Right lobe of liver (tissue), 4 donors: ENCODE measurements at regions not wholly inside any gene's neighbourhood (a gene's known extent, or its start where the extent isn't known, plus 50 kb on each side); places are given as distances from the start of the nearest gene placed in this dataset.

Experiments used
- CTCF ChIP-seq, 4 donors: fragments of 200-600 bp in 3 of 4; fragments of 450-650 bp in 1 of 4; IDR thresholded peaks; one replicate each; pipeline versions ENCODE4 v1.5.1 to v1.8.0; 2016 to 2022; ENCODE audit warnings: antibody characterized with exemption in 4 of 4, mild to moderate bottlenecking in 2 of 4
- POLR2A ChIP-seq: fragments of 450-650 bp; IDR thresholded peaks from one replicate; pipeline ENCODE4 v1.6.1; 2017; ENCODE audit warnings: antibody characterized with exemption, mild to moderate bottlenecking
- donor health status: DM: no; HTN: no; CAD: no.
- donor health status: DM: no; HTN: no; CAD: no.
- donor health status: DM: no; HTN: yes; CAD: no.

- TF ChIP-seq CTCF (IDR thresholded peaks at IDR 0.05) (peak in 1 of 4 donors; percentile 13), POLR2A (no peak)
Measured at GRCh38 chr10:46223064-46223480, 63.7 kb upstream of the ANTXRL start.
